ENCODE measurements at regions not wholly inside any gene's neighbourhood (a gene's known extent, or its start where the extent isn't known, plus 50 kb on each side); places are given as distances from the start of the nearest gene placed in this dataset.
"Not testable (repeated sequence)": the region's sequence is repeated elsewhere in the genome, so short reads cannot be mapped to it uniquely, and the experiment has no call there.

- no peak for DNase-seq
These were observed 586.3 kb upstream of the USP24 start for GRCh38 chr1:55801481-55801880.

- no peak for DNase-seq
These were observed 585.3 kb upstream of the USP24 start for GRCh38 chr1:55800503-55800902.

- no peak for DNase-seq
These were observed 578.7 kb upstream of the USP24 start for GRCh38 chr1:55793856-55794255.

- no peak for DNase-seq
These were observed 577.7 kb upstream of the USP24 start for GRCh38 chr1:55792870-55793269.

- no peak for DNase-seq
These were observed 574.3 kb upstream of the USP24 start for GRCh38 chr1:55789466-55789865.

GRCh38 chr1:55786396-55786795 lies 571.2 kb upstream of the USP24 start:
- no peak for DNase-seq

- not testable (repeated sequence) for DNase-seq
These were observed 569.8 kb upstream of the USP24 start for GRCh38 chr1:55784941-55785450.

- DNase-seq: no peak
These were observed 566.8 kb upstream of the USP24 start for GRCh38 chr1:55781944-55782482.

GRCh38 chr1:55781003-55781402 lies 565.8 kb upstream of the USP24 start:
- no peak for DNase-seq

- DNase-seq: no peak
These were observed 562.4 kb upstream of the USP24 start for GRCh38 chr1:55777545-55777944.

GRCh38 chr1:55775007-55775406 lies 559.8 kb upstream of the USP24 start:
- peak; percentile 61 to 83 for DNase-seq

- DNase-seq: no peak
These were observed 559.3 kb upstream of the USP24 start for GRCh38 chr1:55774446-55774845.

- no peak for DNase-seq
These were observed 558.2 kb upstream of the USP24 start for GRCh38 chr1:55773211-55773940.

- no peak for DNase-seq
These were observed 553.3 kb upstream of the USP24 start for GRCh38 chr1:55768327-55768952.

GRCh38 chr1:55767171-55767570 lies 552.0 kb upstream of the USP24 start:
- no peak for DNase-seq

GRCh38 chr1:55765505-55765904 lies 550.3 kb upstream of the USP24 start:
- DNase-seq: not testable (repeated sequence)

GRCh38 chr1:55751776-55752175 lies 536.6 kb upstream of the USP24 start:
- no peak for DNase-seq

- DNase-seq: no peak
These were observed 535.4 kb upstream of the USP24 start for GRCh38 chr1:55750628-55750995.

GRCh38 chr1:55749975-55750627 lies 534.9 kb upstream of the USP24 start:
- no peak for DNase-seq

- peak in 1 of 2 experiments; percentile 5 for DNase-seq
These were observed 532.3 kb upstream of the USP24 start for GRCh38 chr1:55747408-55747841.

- DNase-seq: no peak
These were observed 531.5 kb upstream of the USP24 start for GRCh38 chr1:55746710-55747109.

- DNase-seq: no peak
These were observed 526.4 kb upstream of the USP24 start for GRCh38 chr1:55741516-55741915.

GRCh38 chr1:55735106-55735505 lies 519.9 kb upstream of the USP24 start:
- DNase-seq: no peak

GRCh38 chr1:55726994-55727393 lies 511.8 kb upstream of the USP24 start:
- DNase-seq: no peak

All from cerebellar nuclear complex (tissue), 1 donor.